ENCODE measurements at regions not wholly inside any gene's neighbourhood (a gene's known extent, or its start where the extent isn't known, plus 50 kb on each side); places are given as distances from the start of the nearest gene placed in this dataset.
A peak's percentile ranks its signal among the peaks of the same experiment; 100 is the strongest.

- no peaks in the 10 kb centered on the region for H3K79me1 ChIP-seq (ENCODE audit: low read depth, low read length)
- peak overlapping the region; percentile 53 for H2BK120ac ChIP-seq (replicated peaks; ENCODE audit: low read depth, low read length)
- no peak overlapping the region for H3K56ac ChIP-seq (replicated peaks; ENCODE audit: insufficient read length, low read depth, low read length)
- H3K4me2 ChIP-seq (ENCODE audit: insufficient read depth in 1 of 2, low read depth in 2 of 2, low read length in 2 of 2): no peak overlapping the region
- H3K9ac ChIP-seq (replicated peaks in 1 of 4; ENCODE audit: extremely low read depth in 1 of 4, low read depth in 3 of 4, low read length in 3 of 4): no peak overlapping the region
- H3K4me1 ChIP-seq (replicated peaks in 1 of 4; ENCODE audit: control insufficient read depth in 3 of 4, insufficient read depth in 4 of 4, low read length in 3 of 4): peaks cover 0 to 5% (median 0%) of the 10 kb centered on the region in 4 experiments; a peak in 1 of 7 replicates
- H2BK20ac ChIP-seq (ENCODE audit: low read length): no peak overlapping the region
- no peak overlapping the region for H3K4ac ChIP-seq (replicated peaks; ENCODE audit: insufficient read length, low read depth, low read length)
- H3K4me3 ChIP-seq (ENCODE audit: extremely low read depth in 1 of 4, insufficient read depth in 2 of 4, low read depth in 3 of 4, low read length in 4 of 4): no peak overlapping the region
- WGBS, 2 experiments (ENCODE audit: extremely low coverage in 1 of 2, insufficient coverage in 1 of 2, insufficient read length in 1 of 2, insufficient replicate concordance in 2 of 2, low coverage in 1 of 2, low lambda C conversion rate in 2 of 2, missing lambda C conversion rate in 1 of 2): 80% methylated on average over 5 of the region's 5 CpGs; no CpG with 5 or more reads in 1 of the 2 experiments
- no peak overlapping the region for H4K91ac ChIP-seq (replicated peaks; ENCODE audit: insufficient read length, low read length)
- H2AFZ ChIP-seq (ENCODE audit: low read length): no peak overlapping the region
- no peak overlapping the region for H2AK5ac ChIP-seq (ENCODE audit: low read depth, low read length)
- FAIRE-seq (peak; percentile 60), DNase-seq (ENCODE audit: low read depth in 1 of 2, low spot score in 2 of 2) (no peak)
- H3K14ac ChIP-seq (ENCODE audit: insufficient read length): no peak overlapping the region
- no peaks in the 10 kb centered on the region for H4K20me1 ChIP-seq (replicated peaks in 1 of 2; ENCODE audit: control insufficient read depth in 1 of 2, insufficient read depth in 2 of 2, low read length in 2 of 2)
- no peak for TF ChIP-seq TEAD4 (IDR thresholded peaks at IDR 0.05; ENCODE audit: low read depth, low read length)
- TF ChIP-seq BACH1 (IDR thresholded peaks at IDR 0.05; ENCODE audit: low read length): no peak
- TF ChIP-seq HDAC6 (IDR thresholded peaks at IDR 0.05; ENCODE audit: low read depth, low read length): no peak
- no peak for TF ChIP-seq RXRA (IDR thresholded peaks at IDR 0.05; ENCODE audit: insufficient read depth, low read depth, low read length)
- TF ChIP-seq KDM4A (IDR thresholded peaks at IDR 0.05; ENCODE audit: low read depth, low read length, severe bottlenecking): no peak
- no peak for TF ChIP-seq KDM5A (IDR thresholded peaks at IDR 0.05; ENCODE audit: low read length)
- no peak for TF ChIP-seq GTF2F1 (IDR thresholded peaks at IDR 0.05; ENCODE audit: borderline replicate concordance, low read depth, low read length)
- no peak for TF ChIP-seq EZH2 (IDR thresholded peaks at IDR 0.05; ENCODE audit: low read depth, low read length, severe bottlenecking)
- TF ChIP-seq GABPA (IDR thresholded peaks at IDR 0.05; ENCODE audit: borderline replicate concordance, insufficient read depth, low read length): no peak
- TF ChIP-seq CEBPB (IDR thresholded peaks at IDR 0.05; ENCODE audit: low read depth, low read length): no peak
- ChIA-PET POLR2A (ENCODE audit: partially characterized antibody) (no interaction called here), CTCF (ENCODE audit: partially characterized antibody) (interaction anchor here (1.4 kb wide), 1 partner anchor 10 kb away, joined by 3 read pairs; no protein-coding TSS in a partner anchor)
- H3K23me2 ChIP-seq (ENCODE audit: low read depth, low read length): no peaks in the 10 kb centered on the region
- H4K5ac ChIP-seq (ENCODE audit: insufficient read length, low read depth, low read length): no peak overlapping the region
- no peak overlapping the region for H3K27ac ChIP-seq (ENCODE audit: low read depth, low read length)
- H4K8ac ChIP-seq (ENCODE audit: extremely low read depth, insufficient read depth, low read length): no peak overlapping the region
- H3K9me3 ChIP-seq (ENCODE audit: insufficient read depth in 2 of 2, low read depth in 1 of 2, low read length in 1 of 2): no peaks in the 10 kb centered on the region
- no peak overlapping the region for H2BK5ac ChIP-seq (ENCODE audit: low read depth, low read length)
- H3K79me2 ChIP-seq (ENCODE audit: control insufficient read depth in 1 of 2, insufficient read depth in 2 of 2, low read length in 2 of 2): no peaks in the 10 kb centered on the region
- H2BK15ac ChIP-seq (ENCODE audit: low read length): no peak overlapping the region
- no peak overlapping the region for H3K18ac ChIP-seq (ENCODE audit: extremely low read depth, low read length)
- H3K23ac ChIP-seq (ENCODE audit: insufficient read length): no peak overlapping the region
- H3K36me3 ChIP-seq (ENCODE audit: control insufficient read depth in 2 of 4, insufficient read depth in 4 of 4, low read length in 3 of 4): no peaks in the 10 kb centered on the region
- H3K27me3 ChIP-seq (replicated peaks in 1 of 4; ENCODE audit: control insufficient read depth in 3 of 4, extremely low read depth in 1 of 4, insufficient read depth in 3 of 4, low read length in 3 of 4): no peaks in the 10 kb centered on the region
- no peak overlapping the region for H2BK12ac ChIP-seq (ENCODE audit: low read depth, low read length)
These were observed 426.3 kb downstream of the CETN3 start for GRCh38 chr5:89983216-89983615.
